NCI-H1694 treated with DMSO at 0.1 percent for 48 hours (cell line): ENCODE measurements at regions not wholly inside any gene's neighbourhood (a gene's known extent, or its start where the extent isn't known, plus 50 kb on each side); places are given as distances from the start of the nearest gene placed in this dataset.
"Not testable (repeated sequence)": the region's sequence is repeated elsewhere in the genome, so short reads cannot be mapped to it uniquely, and the experiment has no call there.

Experiments used
- DNase-seq: peaks from one replicate; lab custom pipeline; 2025; lab: John Stamatoyannopoulos, UW

- no peak for DNase-seq
Measured at GRCh38 chr2:216775043-216775453, 79.7 kb upstream of the IGFBP5 start.

DNA sequence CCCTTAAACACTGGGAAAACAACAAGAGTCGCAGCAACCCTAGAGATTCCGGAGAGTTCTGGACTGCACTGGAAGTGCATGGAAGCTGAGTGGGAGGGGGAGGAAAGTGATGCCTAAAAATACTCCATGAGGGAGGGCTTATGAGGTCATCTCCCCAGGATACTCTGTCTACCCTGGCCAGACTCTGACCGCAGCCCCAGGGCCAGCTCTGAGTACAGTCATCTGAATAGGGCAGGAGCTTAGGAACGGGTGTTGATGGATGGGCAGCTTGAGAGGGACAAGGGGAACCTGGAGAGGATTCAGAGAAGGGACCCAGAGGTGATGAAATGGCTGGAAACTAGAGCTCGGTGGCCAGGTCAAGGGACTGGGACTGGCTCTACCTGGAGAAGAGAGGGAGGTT is 79.3 kb upstream of the IGFBP5 start:
- no peak for DNase-seq

- no peak for DNase-seq
Measured at GRCh38 chr2:216774180-216774579, 78.8 kb upstream of the IGFBP5 start.

DNA sequence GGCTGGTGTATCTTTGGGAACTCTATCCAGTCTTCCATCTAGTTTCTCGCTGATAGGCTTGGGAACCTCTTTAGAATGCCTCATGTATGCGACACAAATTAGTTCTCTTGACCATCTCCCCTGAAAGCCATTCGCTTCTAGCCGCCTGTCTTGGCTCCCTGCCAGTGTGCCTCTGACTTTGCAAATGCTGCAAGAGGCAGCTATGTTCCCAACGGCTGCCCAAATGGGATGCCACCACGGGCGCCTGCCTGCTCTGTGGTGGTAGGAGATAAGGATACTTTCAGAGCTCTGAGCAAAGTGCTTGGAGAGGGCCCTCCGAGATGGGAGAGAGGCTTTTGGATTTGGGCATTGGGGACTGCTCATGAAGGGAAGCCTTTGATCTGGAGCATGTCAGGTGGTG is 77.7 kb upstream of the IGFBP5 start:
- no peak for DNase-seq

DNA sequence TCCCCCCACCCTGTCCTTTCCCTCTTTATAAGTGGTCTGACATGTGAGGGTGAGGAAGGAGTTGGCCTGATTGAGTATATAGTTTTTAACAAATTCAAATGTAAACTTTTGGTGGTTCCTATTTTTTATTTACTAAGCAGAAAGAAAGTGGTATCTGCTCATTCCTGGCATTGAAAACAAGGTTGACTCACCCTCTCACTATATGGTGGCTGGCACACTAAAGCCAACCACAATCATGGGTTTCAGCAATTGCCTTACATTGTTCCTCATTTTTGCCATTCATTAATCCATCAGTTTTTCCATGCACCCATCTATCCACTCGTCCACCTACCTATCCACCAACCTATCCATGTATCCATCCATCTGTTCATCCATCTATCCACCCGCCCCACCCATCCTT is 75.4 kb upstream of the IGFBP5 start:
- no peak for DNase-seq

DNA sequence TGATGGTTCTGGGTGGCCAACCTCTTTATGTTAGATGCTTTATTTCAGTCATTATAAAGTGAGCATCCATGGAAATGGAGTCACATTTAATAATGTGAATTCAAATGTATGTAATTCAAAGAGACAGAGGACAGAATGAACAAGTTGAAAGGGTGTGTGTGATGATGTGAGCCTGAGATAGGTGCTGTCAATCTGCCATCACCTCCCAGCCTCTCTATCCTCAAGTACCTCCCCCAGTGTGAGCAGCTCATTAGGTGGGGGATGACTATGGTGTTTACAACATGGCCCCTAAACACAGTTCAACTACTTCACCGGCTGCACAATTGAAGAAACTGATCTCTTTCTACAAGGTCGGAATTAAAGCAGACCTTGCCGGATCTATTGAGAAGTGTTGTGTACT is 74.7 kb upstream of the IGFBP5 start:
- no peak for DNase-seq

DNA sequence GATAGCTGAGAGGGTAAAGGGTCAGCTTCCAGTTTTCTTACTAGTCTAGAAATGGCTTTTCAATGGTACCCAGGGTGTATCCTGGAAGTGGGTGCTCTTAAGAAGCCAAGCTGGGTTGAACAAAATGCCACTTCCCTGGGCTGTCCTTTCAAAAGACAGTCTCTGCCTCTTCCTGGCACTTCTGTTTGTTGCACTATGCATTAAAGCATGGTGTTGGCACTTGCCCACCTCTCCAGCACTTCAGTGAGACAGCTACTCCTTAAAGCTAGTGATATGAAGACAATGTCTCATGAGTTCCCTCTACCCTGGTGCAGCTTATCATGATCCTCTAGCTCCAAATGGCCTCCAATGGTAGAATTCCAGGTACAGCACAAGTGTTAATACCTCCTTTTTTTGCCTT is 74.3 kb upstream of the IGFBP5 start:
- DNase-seq: no peak

DNA sequence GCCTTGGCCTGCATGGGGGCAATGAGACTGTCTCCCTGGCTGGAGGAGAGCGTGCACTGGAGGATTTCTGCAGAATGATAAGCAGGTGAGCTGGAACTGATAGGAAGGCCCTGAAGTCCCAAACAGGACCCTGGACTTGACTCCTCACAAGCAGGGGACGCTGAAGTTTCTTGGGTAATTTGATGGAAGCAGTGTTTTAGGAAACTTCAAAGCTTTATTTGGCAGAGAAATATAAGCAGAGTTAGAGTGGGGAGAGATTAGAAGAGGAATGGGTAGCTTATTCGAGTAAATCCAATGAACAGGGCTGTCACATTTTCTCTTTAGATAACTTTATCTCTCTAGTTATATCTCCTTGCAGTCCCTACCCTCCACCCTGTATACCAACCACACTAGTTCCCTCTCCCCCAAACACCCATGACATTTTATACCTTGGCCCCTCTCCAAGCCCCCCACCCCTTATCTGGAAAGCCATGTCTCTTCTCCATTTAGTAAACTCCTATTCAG is 73.6 kb upstream of the IGFBP5 start:
- peak; percentile 12 for DNase-seq

- DNase-seq: no peak
Measured at GRCh38 chr2:216765761-216766262, 70.5 kb upstream of the IGFBP5 start.

DNA sequence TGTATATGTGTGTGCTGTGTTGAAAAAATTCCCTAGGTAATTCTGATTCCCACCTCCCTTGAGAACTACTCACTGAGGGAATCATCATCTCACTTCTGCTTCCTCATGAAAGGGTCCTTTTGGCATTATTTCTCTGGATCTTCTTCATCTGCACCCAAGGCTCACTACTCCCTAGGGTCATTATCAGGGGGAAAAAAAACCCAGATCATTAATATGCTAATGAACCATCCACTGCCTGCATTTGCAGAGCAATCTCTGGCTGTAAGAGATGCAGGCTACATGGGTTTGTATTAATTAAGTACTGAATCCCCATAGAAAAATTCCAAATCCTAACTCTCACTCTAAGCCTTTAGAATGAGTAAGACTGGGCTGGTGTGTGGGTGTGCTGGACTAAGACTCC is 68.0 kb upstream of the IGFBP5 start:
- DNase-seq: no peak

- no peak for DNase-seq
Measured at GRCh38 chr2:216761809-216762208, 66.5 kb upstream of the IGFBP5 start.

DNA sequence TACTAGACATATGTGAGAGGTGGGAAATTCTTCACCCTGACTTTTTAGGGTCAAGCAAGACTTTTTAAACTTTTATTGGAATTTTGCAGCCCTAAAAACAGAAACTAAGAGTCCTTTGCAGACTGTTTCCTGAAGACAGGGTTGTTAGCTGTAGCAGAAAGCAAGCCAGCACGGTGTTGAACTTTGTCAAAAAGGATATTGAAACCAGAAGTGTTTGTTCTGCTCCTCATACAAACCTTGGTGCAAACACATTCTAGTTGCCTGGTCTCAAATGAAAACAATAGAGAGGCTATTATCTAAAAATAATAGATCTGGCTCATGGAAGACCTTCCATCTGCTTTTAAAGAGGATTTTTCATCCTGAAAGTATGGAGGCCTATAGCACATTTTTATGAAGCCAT is 65.8 kb upstream of the IGFBP5 start:
- no peak for DNase-seq

GRCh38 chr2:216758256-216759155 is 63.2 kb upstream of the IGFBP5 start:
- DNase-seq: no peak

DNA sequence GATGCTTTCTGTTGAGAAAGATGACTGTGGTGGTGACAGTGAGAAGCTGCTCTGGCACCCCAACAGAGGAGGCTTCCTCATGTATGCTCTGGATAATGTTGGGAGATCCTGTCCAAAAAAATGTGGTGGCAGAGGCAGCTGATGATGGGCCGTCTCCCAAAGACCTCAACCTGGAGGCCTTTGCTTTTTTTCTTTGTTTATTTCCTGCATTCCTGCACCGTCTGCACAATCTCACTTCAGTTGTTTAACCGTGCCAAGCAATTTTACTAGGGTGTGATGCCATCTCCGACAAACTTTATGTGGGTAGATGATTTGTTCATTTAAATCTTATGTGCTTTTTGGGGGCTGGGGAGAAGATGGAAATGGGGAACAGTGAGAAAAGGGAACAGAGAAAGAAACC is 62.2 kb upstream of the IGFBP5 start:
- DNase-seq: no peak

GRCh38 chr2:216756435-216756834 is 61.1 kb upstream of the IGFBP5 start:
- DNase-seq: no peak

DNA sequence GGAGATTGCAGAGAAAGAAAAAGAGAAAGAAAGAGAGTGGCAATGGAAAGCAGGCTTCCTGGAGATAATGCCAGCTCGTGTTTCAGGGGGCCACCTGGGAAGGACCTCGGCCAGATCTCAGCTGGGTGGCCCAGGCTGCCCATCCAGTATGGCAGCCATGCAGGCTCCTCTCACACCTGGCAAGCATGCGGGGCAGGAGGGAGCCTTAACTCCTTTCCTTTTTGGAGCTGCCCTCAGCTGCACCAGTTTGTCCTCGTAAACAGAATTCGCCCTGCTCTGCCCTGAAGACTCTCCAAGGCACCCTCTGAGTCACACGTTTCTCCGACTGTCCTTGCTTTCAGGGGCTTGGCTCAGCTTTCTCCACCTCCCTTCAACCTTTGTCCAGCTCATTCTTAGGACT is 59.5 kb upstream of the IGFBP5 start:
- no peak for DNase-seq

- no peak for DNase-seq
Measured at GRCh38 chr2:216754336-216754735, 59.0 kb upstream of the IGFBP5 start.

DNA sequence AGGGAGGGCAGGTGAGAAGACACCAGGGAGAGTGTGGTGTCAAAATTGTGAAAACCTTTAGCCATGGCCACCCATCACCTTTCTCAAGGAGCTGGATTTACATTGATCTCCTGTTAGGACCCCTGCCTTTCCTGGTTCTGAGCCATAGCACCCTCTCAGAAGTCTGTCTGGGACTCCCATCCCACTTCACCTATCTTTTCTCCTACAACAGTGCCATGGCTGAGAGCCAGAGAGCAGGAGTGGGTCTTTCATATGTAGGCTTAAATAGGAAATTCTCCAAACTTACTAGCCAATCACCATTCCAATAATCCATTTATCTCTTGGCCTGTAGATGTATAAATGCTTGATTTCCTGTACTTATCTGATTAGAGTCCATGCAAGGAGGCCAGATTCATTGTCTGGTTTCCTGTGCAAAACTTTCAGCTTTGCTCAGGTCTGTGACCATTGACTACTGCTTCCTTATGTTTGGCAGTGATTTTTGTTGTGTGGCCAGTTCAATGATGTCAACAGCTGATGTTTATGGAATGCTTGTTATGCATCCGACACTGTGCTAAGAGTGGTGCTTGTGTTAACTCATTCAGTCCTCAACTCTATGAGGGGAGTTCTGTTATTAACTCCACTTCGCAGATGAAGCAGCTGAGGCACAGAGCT is 57.6 kb upstream of the IGFBP5 start:
- DNase-seq: no peak

DNA sequence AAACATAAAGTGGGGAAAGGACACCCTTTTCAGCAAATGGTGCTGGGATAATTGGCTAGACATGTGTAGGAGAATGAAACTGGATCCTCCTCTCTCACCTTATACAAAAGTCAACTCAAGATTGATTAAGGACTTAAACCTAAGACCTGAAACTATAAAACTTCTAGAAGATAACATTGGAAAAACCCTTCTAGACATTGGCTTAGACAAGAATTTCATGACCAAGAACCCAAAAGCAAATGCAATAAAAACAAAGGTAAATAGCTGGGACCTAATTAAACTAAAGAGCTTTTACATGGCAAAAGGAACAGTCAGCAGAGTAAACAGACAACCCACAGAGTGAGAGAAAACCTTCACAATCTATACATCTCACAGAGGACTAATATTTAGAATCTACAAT is 55.4 kb upstream of the IGFBP5 start:
- DNase-seq: not testable (repeated sequence)

DNA sequence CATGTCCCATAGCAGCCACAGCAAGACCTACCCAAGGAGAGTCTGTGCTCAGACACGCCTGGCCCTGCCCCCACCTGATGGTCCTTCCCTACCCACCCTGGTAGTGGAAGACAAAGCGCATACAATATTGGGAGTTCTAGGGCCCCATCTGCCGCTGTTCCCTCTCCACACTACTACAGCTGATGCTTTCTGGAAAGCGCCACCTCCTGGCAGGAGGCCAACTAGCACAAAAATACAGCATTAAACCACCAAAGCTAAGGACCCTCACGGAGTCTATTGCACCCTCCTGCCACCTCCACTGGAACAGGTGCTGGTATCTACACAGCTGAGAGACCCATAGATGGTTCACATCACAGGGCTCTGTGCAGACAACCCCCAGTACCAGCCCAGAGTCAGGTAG is 50.9 kb upstream of the IGFBP5 start:
- DNase-seq: not testable (repeated sequence)

- DNase-seq: no peak
Measured at GRCh38 chr2:216745453-216745852, 50.1 kb upstream of the IGFBP5 start.
